ENCODE measurements at regions not wholly inside any gene's neighbourhood (a gene's known extent, or its start where the extent isn't known, plus 50 kb on each side); places are given as distances from the start of the nearest gene placed in this dataset.
A peak's percentile ranks its signal among the peaks of the same experiment; 100 is the strongest.

DNA sequence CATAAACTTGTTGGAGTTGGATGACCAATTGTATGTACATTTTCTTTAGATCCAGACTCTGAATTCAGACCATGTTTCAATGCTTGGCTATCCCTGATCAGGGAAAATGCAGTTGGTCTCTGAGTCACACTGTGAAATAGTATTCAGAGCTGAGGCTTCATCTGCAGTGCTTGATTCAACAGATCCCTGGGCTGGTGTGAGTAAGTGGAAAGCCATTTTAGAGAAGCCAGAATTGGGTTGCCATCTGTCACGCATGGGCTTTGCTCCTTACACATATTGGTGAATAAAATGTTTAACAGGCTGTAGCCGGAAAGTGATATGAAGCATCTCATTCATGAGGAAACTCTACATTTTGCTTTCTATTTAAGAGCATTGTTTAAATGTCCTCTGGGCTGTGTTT, 50.0 kb upstream of the ACYP2 start:
- no peaks in the 10 kb centered on the region for H3K79me2 ChIP-seq (ENCODE audit: insufficient read depth, low read length)
- peaks cover 6% of the 10 kb centered on the region; the same call in 1 of the 2 replicates for H3F3A ChIP-seq (ENCODE audit: insufficient read depth)
- H4K20me1 ChIP-seq (ENCODE audit: low read depth, low read length) = no peaks in the 10 kb centered on the region
- TF ChIP-seq CTCF (IDR thresholded peaks at IDR 0.05; ENCODE audit: insufficient read depth, low read length, poor library complexity, severe bottlenecking) (no peak), EZH2phosphoT487 (conservative IDR thresholded peaks at IDR 0.05; ENCODE audit: low read length) (no peak)
- no peak overlapping the region for H2AFZ ChIP-seq (ENCODE audit: low read depth, low read length, severe bottlenecking)
- H3K4me3 ChIP-seq (ENCODE audit: insufficient read depth, low read length, poor library complexity, severe bottlenecking) = no peak overlapping the region
- no peak overlapping the region for H3K27ac ChIP-seq (ENCODE audit: low read depth, low read length)
- H3K9ac ChIP-seq (ENCODE audit: low read length) = no peak overlapping the region
- no peak overlapping the region for H3K4me2 ChIP-seq (ENCODE audit: low read depth, low read length, poor library complexity, severe bottlenecking)
- no peaks in the 10 kb centered on the region for H3K36me3 ChIP-seq (ENCODE audit: low read length)
- H3K27me3 ChIP-seq (ENCODE audit: low read length) = no peaks in the 10 kb centered on the region
- no peaks in the 10 kb centered on the region for H3K9me2 ChIP-seq (replicated peaks; ENCODE audit: insufficient read depth, low read length)
- no peaks in the 10 kb centered on the region for H3K9me3 ChIP-seq (ENCODE audit: insufficient read depth, low read length)

GRCh38 chr2:54063967-54064535, 51.4 kb upstream of the ACYP2 start:
- TF ChIP-seq EZH2phosphoT487 (conservative IDR thresholded peaks at IDR 0.05; ENCODE audit: low read length) = no peak
- TF ChIP-seq CTCF (IDR thresholded peaks at IDR 0.05; ENCODE audit: insufficient read depth, low read length, poor library complexity, severe bottlenecking) = no peak
- H3K4me3 ChIP-seq (ENCODE audit: insufficient read depth, low read length, poor library complexity, severe bottlenecking) = no peak overlapping the region
- H3K9ac ChIP-seq (ENCODE audit: low read length) = no peak overlapping the region
- no peaks in the 10 kb centered on the region for H3K27me3 ChIP-seq (ENCODE audit: low read length)
- no peaks in the 10 kb centered on the region for H3K9me2 ChIP-seq (replicated peaks; ENCODE audit: insufficient read depth, low read length)
- H2AFZ ChIP-seq (ENCODE audit: low read depth, low read length, severe bottlenecking) = no peak overlapping the region
- no peaks in the 10 kb centered on the region for H3K79me2 ChIP-seq (ENCODE audit: insufficient read depth, low read length)
- H3K36me3 ChIP-seq (ENCODE audit: low read length) = no peaks in the 10 kb centered on the region
- H3K4me2 ChIP-seq (ENCODE audit: low read depth, low read length, poor library complexity, severe bottlenecking) = peak overlapping the region; percentile 19
- H4K20me1 ChIP-seq (ENCODE audit: low read depth, low read length) = no peaks in the 10 kb centered on the region
- H3K9me3 ChIP-seq (ENCODE audit: insufficient read depth, low read length) = no peaks in the 10 kb centered on the region
- H3F3A ChIP-seq (ENCODE audit: insufficient read depth) = peaks cover 6% of the 10 kb centered on the region; the same call in 1 of the 2 replicates
- no peak overlapping the region for H3K27ac ChIP-seq (ENCODE audit: low read depth, low read length)

DNA sequence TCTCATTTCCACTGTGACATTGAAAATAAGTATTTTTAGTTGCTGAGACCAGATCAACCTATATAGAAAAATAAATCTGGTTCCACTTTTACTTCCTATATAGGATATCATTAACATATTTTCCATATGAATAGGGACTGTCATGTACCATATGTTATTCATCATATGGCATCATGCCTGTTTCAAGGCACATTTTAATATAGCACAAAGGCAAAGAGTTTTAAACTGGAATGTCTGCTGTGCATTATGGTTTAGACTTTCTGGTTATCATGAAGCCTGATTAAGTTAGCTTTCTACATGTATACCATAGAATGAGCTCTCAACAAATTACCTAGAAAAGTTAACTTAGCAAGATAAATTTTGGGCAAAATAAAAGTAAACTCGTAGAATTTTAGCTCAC, 53.0 kb upstream of the ACYP2 start:
- H2AFZ ChIP-seq (ENCODE audit: low read depth, low read length, severe bottlenecking) = no peak overlapping the region
- H3K9ac ChIP-seq (ENCODE audit: low read length) = no peak overlapping the region
- TF ChIP-seq EZH2phosphoT487 (conservative IDR thresholded peaks at IDR 0.05; ENCODE audit: low read length) (no peak), CTCF (IDR thresholded peaks at IDR 0.05; ENCODE audit: insufficient read depth, low read length, poor library complexity, severe bottlenecking) (no peak)
- H3K79me2 ChIP-seq (ENCODE audit: insufficient read depth, low read length) = no peaks in the 10 kb centered on the region
- no peaks in the 10 kb centered on the region for H3K9me3 ChIP-seq (ENCODE audit: insufficient read depth, low read length)
- H3K27me3 ChIP-seq (ENCODE audit: low read length) = no peaks in the 10 kb centered on the region
- H3K4me3 ChIP-seq (ENCODE audit: insufficient read depth, low read length, poor library complexity, severe bottlenecking) = no peak overlapping the region
- no peaks in the 10 kb centered on the region for H3K9me2 ChIP-seq (replicated peaks; ENCODE audit: insufficient read depth, low read length)
- no peaks in the 10 kb centered on the region for H4K20me1 ChIP-seq (ENCODE audit: low read depth, low read length)
- no peak overlapping the region for H3K4me2 ChIP-seq (ENCODE audit: low read depth, low read length, poor library complexity, severe bottlenecking)
- H3K36me3 ChIP-seq (ENCODE audit: low read length) = no peaks in the 10 kb centered on the region
- peaks cover 6% of the 10 kb centered on the region; the same call in 1 of the 2 replicates for H3F3A ChIP-seq (ENCODE audit: insufficient read depth)
- no peak overlapping the region for H3K27ac ChIP-seq (ENCODE audit: low read depth, low read length)

All from SU-DHL-6 (cell line).